ENCODE measurements at regions not wholly inside any gene's neighbourhood (a gene's known extent, or its start where the extent isn't known, plus 50 kb on each side); places are given as distances from the start of the nearest gene placed in this dataset.

DNA sequence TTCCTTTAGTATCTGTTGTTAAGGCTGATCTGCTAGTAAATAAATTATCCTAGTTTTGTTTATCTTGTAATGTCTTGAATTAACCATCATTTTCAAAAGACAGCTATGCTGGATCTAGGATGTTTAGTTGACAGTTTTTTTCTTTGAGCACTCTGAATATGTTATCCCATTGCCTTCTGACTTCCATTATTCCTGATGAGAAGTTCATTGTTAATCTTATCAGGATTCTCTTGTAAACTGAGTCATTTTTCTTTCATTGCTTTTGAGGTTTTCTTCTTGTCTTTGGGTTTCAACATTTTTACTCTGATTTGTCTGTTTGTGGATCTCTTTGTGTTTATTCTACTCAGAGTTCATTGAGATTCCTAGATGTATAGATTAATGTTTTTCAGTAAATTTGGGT is 157.7 kb downstream of the WNT7A start:
- TF ChIP-seq, protein P1, sequence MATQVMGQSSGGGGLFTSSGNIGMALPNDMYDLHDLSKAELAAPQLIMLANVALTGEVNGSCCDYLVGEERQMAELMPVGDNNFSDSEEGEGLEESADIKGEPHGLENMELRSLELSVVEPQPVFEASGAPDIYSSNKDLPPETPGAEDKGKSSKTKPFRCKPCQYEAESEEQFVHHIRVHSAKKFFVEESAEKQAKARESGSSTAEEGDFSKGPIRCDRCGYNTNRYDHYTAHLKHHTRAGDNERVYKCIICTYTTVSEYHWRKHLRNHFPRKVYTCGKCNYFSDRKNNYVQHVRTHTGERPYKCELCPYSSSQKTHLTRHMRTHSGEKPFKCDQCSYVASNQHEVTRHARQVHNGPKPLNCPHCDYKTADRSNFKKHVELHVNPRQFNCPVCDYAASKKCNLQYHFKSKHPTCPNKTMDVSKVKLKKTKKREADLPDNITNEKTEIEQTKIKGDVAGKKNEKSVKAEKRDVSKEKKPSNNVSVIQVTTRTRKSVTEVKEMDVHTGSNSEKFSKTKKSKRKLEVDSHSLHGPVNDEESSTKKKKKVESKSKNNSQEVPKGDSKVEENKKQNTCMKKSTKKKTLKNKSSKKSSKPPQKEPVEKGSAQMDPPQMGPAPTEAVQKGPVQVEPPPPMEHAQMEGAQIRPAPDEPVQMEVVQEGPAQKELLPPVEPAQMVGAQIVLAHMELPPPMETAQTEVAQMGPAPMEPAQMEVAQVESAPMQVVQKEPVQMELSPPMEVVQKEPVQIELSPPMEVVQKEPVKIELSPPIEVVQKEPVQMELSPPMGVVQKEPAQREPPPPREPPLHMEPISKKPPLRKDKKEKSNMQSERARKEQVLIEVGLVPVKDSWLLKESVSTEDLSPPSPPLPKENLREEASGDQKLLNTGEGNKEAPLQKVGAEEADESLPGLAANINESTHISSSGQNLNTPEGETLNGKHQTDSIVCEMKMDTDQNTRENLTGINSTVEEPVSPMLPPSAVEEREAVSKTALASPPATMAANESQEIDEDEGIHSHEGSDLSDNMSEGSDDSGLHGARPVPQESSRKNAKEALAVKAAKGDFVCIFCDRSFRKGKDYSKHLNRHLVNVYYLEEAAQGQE (IDR thresholded peaks at IDR 0.05; ENCODE audit: borderline replicate concordance) = no peak
- TF ChIP-seq RAD21 (conservative IDR thresholded peaks at IDR 0.05) (no peak), EZH2 (IDR thresholded peaks at IDR 0.05; ENCODE audit: borderline replicate concordance, insufficient read depth, low read length, poor library complexity, severe bottlenecking) (no peak), EP300 (conservative IDR thresholded peaks at IDR 0.05; ENCODE audit: poor library complexity, severe bottlenecking) (no peak), POLR2AphosphoS5 (IDR thresholded peaks at IDR 0.05) (no peak), MXI1 (conservative IDR thresholded peaks at IDR 0.05; ENCODE audit: poor library complexity, severe bottlenecking) (no peak), SMC3 (conservative IDR thresholded peaks at IDR 0.05; ENCODE audit: poor library complexity) (no peak), TAF1 (IDR thresholded peaks at IDR 0.05; ENCODE audit: low read depth) (no peak)
- TF ChIP-seq, protein P2, sequence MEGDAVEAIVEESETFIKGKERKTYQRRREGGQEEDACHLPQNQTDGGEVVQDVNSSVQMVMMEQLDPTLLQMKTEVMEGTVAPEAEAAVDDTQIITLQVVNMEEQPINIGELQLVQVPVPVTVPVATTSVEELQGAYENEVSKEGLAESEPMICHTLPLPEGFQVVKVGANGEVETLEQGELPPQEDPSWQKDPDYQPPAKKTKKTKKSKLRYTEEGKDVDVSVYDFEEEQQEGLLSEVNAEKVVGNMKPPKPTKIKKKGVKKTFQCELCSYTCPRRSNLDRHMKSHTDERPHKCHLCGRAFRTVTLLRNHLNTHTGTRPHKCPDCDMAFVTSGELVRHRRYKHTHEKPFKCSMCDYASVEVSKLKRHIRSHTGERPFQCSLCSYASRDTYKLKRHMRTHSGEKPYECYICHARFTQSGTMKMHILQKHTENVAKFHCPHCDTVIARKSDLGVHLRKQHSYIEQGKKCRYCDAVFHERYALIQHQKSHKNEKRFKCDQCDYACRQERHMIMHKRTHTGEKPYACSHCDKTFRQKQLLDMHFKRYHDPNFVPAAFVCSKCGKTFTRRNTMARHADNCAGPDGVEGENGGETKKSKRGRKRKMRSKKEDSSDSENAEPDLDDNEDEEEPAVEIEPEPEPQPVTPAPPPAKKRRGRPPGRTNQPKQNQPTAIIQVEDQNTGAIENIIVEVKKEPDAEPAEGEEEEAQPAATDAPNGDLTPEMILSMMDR (IDR thresholded peaks at IDR 0.05; ENCODE audit: poor library complexity, severe bottlenecking) = no peak

All from neural cell (in vitro differentiated cells).